ENCODE measurements at regions not wholly inside any gene's neighbourhood (a gene's known extent, or its start where the extent isn't known, plus 50 kb on each side); places are given as distances from the start of the nearest gene placed in this dataset.

- TF ChIP-seq PRDM15 (CRISPR knock-in tag; IDR thresholded peaks at IDR 0.05) (no peak), USF1 (CRISPR knock-in tag; IDR thresholded peaks at IDR 0.05) (no peak), ZNF423 (CRISPR knock-in tag; IDR thresholded peaks at IDR 0.05) (no peak), EMX1 (CRISPR knock-in tag; IDR thresholded peaks at IDR 0.05) (no peak), ESRRA (CRISPR knock-in tag; IDR thresholded peaks at IDR 0.05; ENCODE audit: borderline replicate concordance) (no peak), ZNF219 (CRISPR knock-in tag; IDR thresholded peaks at IDR 0.05; ENCODE audit: borderline replicate concordance) (no peak), CBFB (CRISPR knock-in tag; IDR thresholded peaks at IDR 0.05; ENCODE audit: low read depth) (no peak), ZNF121 (CRISPR knock-in tag; IDR thresholded peaks at IDR 0.05) (no peak), FOXJ3 (CRISPR knock-in tag; IDR thresholded peaks at IDR 0.05; ENCODE audit: borderline replicate concordance) (no peak)
These were observed 51.8 kb upstream of the APC start (continued) for GRCh38 chr5:112685931-112686330.

GRCh38 chr5:112686675-112687074 lies 51.0 kb upstream of the APC start:
- H3K4me3 Mint-ChIP-seq = no peak overlapping the region
- H3K4me1 Mint-ChIP-seq = peaks cover 18% of the 10 kb centered on the region
- H3K9me3 Mint-ChIP-seq = peaks cover 11% of the 10 kb centered on the region
- ATAC-seq (no peak), DNase-seq (ENCODE audit: low spot score) (no peak)
- TF ChIP-seq ZBTB43 (CRISPR knock-in tag; IDR thresholded peaks at IDR 0.05) (no peak), ZNF219 (CRISPR knock-in tag; IDR thresholded peaks at IDR 0.05; ENCODE audit: borderline replicate concordance) (no peak), NR2C2 (CRISPR knock-in tag; IDR thresholded peaks at IDR 0.05) (no peak), CREB1 (CRISPR knock-in tag; IDR thresholded peaks at IDR 0.05) (no peak)
- no peak overlapping the region for H3K27ac Mint-ChIP-seq
- ChIA-PET CTCF (interaction anchor here (3.7 kb wide), 1 partner anchor 162 kb away, joined by 14 read pairs; no protein-coding TSS in a partner anchor), POLR2A (no interaction called here)
- no peaks in the 10 kb centered on the region for H3K27me3 Mint-ChIP-seq (ENCODE audit: low read depth)
- no peaks in the 10 kb centered on the region for H3K36me3 Mint-ChIP-seq

- H3K4me1 Mint-ChIP-seq = peaks cover 18% of the 10 kb centered on the region
- ChIA-PET POLR2A (no interaction called here), CTCF (no interaction called here)
- no peaks in the 10 kb centered on the region for H3K27me3 Mint-ChIP-seq (ENCODE audit: low read depth)
- H3K27ac Mint-ChIP-seq = no peak overlapping the region
- TF ChIP-seq RORB (CRISPR knock-in tag; IDR thresholded peaks at IDR 0.05) (no peak), ATF1 (CRISPR knock-in tag; IDR thresholded peaks at IDR 0.05) (no peak), PRDM15 (CRISPR knock-in tag; IDR thresholded peaks at IDR 0.05) (no peak), FOXP4 (CRISPR knock-in tag; IDR thresholded peaks at IDR 0.05) (no peak), ZBTB43 (CRISPR knock-in tag; IDR thresholded peaks at IDR 0.05) (no peak), PRRX2 (CRISPR knock-in tag; IDR thresholded peaks at IDR 0.05) (no peak)
- no peaks in the 10 kb centered on the region for H3K36me3 Mint-ChIP-seq
- ATAC-seq (peak; percentile 66), DNase-seq (ENCODE audit: low spot score) (no peak)
- peaks cover 12% of the 10 kb centered on the region for H3K9me3 Mint-ChIP-seq
- H3K4me3 Mint-ChIP-seq = no peak overlapping the region
These were observed 50.4 kb upstream of the APC start for GRCh38 chr5:112687306-112687705.

Data from WTC11 (cell line).